ENCODE measurements at regions not wholly inside any gene's neighbourhood (a gene's known extent, or its start where the extent isn't known, plus 50 kb on each side); places are given as distances from the start of the nearest gene placed in this dataset.
A peak's percentile ranks its signal among the peaks of the same experiment; 100 is the strongest.

GRCh38 chr9:2933165-2934095 is 89.5 kb upstream of the PUM3 start:
- DNase-seq: no peak

GRCh38 chr9:2928411-2928810 is 84.5 kb upstream of the PUM3 start:
- Histone ChIP-seq H3K27ac (ENCODE audit: low read length) (no peak overlapping the region), H3K9me3 (replicated peaks; ENCODE audit: control insufficient read depth, low read depth, low read length) (no peaks in the 10 kb centered on the region), H3K36me3 (ENCODE audit: control insufficient read depth, insufficient read depth, low read length) (no peaks in the 10 kb centered on the region), H3K27me3 (ENCODE audit: control insufficient read depth, insufficient read depth, low read length) (no peaks in the 10 kb centered on the region), H3K4me1 (ENCODE audit: control insufficient read depth, insufficient read depth, low read length) (no peaks in the 10 kb centered on the region), H3K4me3 (ENCODE audit: low read length) (no peak overlapping the region)
- WGBS (ENCODE audit: insufficient coverage): no CpG with 5 or more reads among the region's 3 CpGs
- no peak for DNase-seq

More at GRCh38 chr9:2933165-2934095, 89.5 kb upstream of the PUM3 start:
- Histone ChIP-seq H3K9me3 (replicated peaks; ENCODE audit: control insufficient read depth, low read depth, low read length) (no peaks in the 10 kb centered on the region), H3K4me1 (ENCODE audit: control insufficient read depth, insufficient read depth, low read length) (no peaks in the 10 kb centered on the region), H3K36me3 (ENCODE audit: control insufficient read depth, insufficient read depth, low read length) (no peaks in the 10 kb centered on the region), H3K4me3 (ENCODE audit: low read length) (no peak overlapping the region), H3K27ac (ENCODE audit: low read length) (no peak overlapping the region), H3K27me3 (ENCODE audit: control insufficient read depth, insufficient read depth, low read length) (no peaks in the 10 kb centered on the region)
- WGBS (ENCODE audit: insufficient coverage): 94% methylated on average over 47 of the region's 47 CpGs

GRCh38 chr9:2925016-2925415 is 81.1 kb upstream of the PUM3 start:
- 95% methylated on average over 2 of the region's 5 CpGs for WGBS (ENCODE audit: insufficient coverage)
- Histone ChIP-seq H3K4me1 (ENCODE audit: control insufficient read depth, insufficient read depth, low read length) (no peaks in the 10 kb centered on the region), H3K27me3 (ENCODE audit: control insufficient read depth, insufficient read depth, low read length) (no peaks in the 10 kb centered on the region), H3K9me3 (replicated peaks; ENCODE audit: control insufficient read depth, low read depth, low read length) (no peaks in the 10 kb centered on the region), H3K27ac (ENCODE audit: low read length) (no peak overlapping the region), H3K4me3 (ENCODE audit: low read length) (no peak overlapping the region), H3K36me3 (ENCODE audit: control insufficient read depth, insufficient read depth, low read length) (no peaks in the 10 kb centered on the region)
- DNase-seq: no peak

DNA sequence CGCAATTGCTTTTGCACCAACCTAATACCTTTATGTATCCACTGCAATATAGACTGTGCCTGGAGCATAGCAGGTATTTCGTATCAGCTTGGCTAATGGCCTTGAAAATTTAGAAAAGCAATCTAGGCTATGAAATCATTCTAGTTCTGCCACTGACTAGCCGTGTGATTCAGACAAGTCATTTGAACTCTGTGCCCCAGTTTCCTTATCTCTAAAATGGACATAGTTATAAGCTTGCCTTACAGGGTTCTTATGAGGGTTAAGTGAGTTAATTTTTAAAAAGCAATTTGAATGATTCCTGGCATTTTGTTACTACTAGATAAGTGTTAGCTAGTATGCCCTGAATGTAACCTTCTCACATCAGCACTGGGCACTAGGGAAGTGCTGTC is 80.5 kb upstream of the PUM3 start:
- DNase-seq: no peak
- WGBS (ENCODE audit: insufficient coverage): 40% methylated on average over 1 of the region's 3 CpGs
- H3K9me3 ChIP-seq (replicated peaks; ENCODE audit: control insufficient read depth, low read depth, low read length): no peaks in the 10 kb centered on the region
- no peak overlapping the region for H3K4me3 ChIP-seq (ENCODE audit: low read length)
- H3K4me1 ChIP-seq (ENCODE audit: control insufficient read depth, insufficient read depth, low read length): no peaks in the 10 kb centered on the region
- H3K36me3 ChIP-seq (ENCODE audit: control insufficient read depth, insufficient read depth, low read length): no peaks in the 10 kb centered on the region
- H3K27ac ChIP-seq (ENCODE audit: low read length): no peak overlapping the region
- H3K27me3 ChIP-seq (ENCODE audit: control insufficient read depth, insufficient read depth, low read length): no peaks in the 10 kb centered on the region

- Histone ChIP-seq H3K27me3 (ENCODE audit: control insufficient read depth, insufficient read depth, low read length) (no peaks in the 10 kb centered on the region), H3K9me3 (replicated peaks; ENCODE audit: control insufficient read depth, low read depth, low read length) (no peaks in the 10 kb centered on the region), H3K4me1 (ENCODE audit: control insufficient read depth, insufficient read depth, low read length) (no peaks in the 10 kb centered on the region), H3K36me3 (ENCODE audit: control insufficient read depth, insufficient read depth, low read length) (no peaks in the 10 kb centered on the region), H3K4me3 (ENCODE audit: low read length) (no peak overlapping the region), H3K27ac (ENCODE audit: low read length) (no peak overlapping the region)
- peak; percentile 15 for DNase-seq
- no CpG with 5 or more reads among the region's 6 CpGs for WGBS (ENCODE audit: insufficient coverage)
These were observed 80.0 kb upstream of the PUM3 start for GRCh38 chr9:2923766-2924379.

- 80% methylated on average over 1 of the region's 2 CpGs for WGBS (ENCODE audit: insufficient coverage)
- H3K9me3 ChIP-seq (replicated peaks; ENCODE audit: control insufficient read depth, low read depth, low read length): no peaks in the 10 kb centered on the region
These were observed 75.5 kb upstream of the PUM3 start for GRCh38 chr9:2919347-2919746.

GRCh38 chr9:2916382-2916985 is 72.6 kb upstream of the PUM3 start:
- no peak overlapping the region for H3K27ac ChIP-seq (ENCODE audit: low read length)
- no peaks in the 10 kb centered on the region for H3K9me3 ChIP-seq (replicated peaks; ENCODE audit: control insufficient read depth, low read depth, low read length)
- WGBS (ENCODE audit: insufficient coverage): no CpG with 5 or more reads among the region's 3 CpGs
- no peaks in the 10 kb centered on the region for H3K36me3 ChIP-seq (ENCODE audit: control insufficient read depth, insufficient read depth, low read length)
- no peak overlapping the region for H3K4me3 ChIP-seq (ENCODE audit: low read length)
- H3K27me3 ChIP-seq (ENCODE audit: control insufficient read depth, insufficient read depth, low read length): no peaks in the 10 kb centered on the region
- DNase-seq: peak; percentile 16
- H3K4me1 ChIP-seq (ENCODE audit: control insufficient read depth, insufficient read depth, low read length): no peaks in the 10 kb centered on the region

More at GRCh38 chr9:2919347-2919746, 75.5 kb upstream of the PUM3 start:
- H3K36me3 ChIP-seq (ENCODE audit: control insufficient read depth, insufficient read depth, low read length): no peaks in the 10 kb centered on the region
- H3K4me1 ChIP-seq (ENCODE audit: control insufficient read depth, insufficient read depth, low read length): no peaks in the 10 kb centered on the region
- H3K4me3 ChIP-seq (ENCODE audit: low read length): no peak overlapping the region
- H3K27me3 ChIP-seq (ENCODE audit: control insufficient read depth, insufficient read depth, low read length): no peaks in the 10 kb centered on the region
- no peak overlapping the region for H3K27ac ChIP-seq (ENCODE audit: low read length)
- DNase-seq: no peak

DNA sequence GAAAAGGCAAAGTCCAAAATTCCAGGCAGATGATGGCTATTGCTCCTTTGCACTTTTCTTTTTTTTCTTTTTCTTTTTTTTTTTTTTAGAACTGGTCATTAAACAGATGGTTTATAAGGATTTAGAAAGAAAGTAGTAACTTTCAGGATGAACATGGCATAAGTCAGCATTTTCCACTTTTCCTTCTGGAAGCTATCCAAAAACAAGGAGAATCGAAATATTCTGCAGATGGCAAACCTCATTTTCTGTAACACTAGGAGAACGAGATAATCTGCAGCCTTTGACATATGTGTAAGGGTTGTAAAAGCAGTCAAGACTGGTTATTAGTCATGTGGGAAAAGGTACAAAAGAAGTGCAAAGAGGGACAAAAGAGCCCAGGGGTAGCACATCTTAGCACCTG is 69.1 kb upstream of the PUM3 start:
- DNase-seq: peak; percentile 19
- H3K27ac ChIP-seq (ENCODE audit: low read length): no peak overlapping the region
- no peaks in the 10 kb centered on the region for H3K36me3 ChIP-seq (ENCODE audit: control insufficient read depth, insufficient read depth, low read length)
- no peaks in the 10 kb centered on the region for H3K4me1 ChIP-seq (ENCODE audit: control insufficient read depth, insufficient read depth, low read length)
- no peak overlapping the region for H3K4me3 ChIP-seq (ENCODE audit: low read length)
- H3K27me3 ChIP-seq (ENCODE audit: control insufficient read depth, insufficient read depth, low read length): no peaks in the 10 kb centered on the region
- no peaks in the 10 kb centered on the region for H3K9me3 ChIP-seq (replicated peaks; ENCODE audit: control insufficient read depth, low read depth, low read length)
- 40% methylated on average over 1 of the region's 2 CpGs for WGBS (ENCODE audit: insufficient coverage)

GRCh38 chr9:2907411-2907810 is 63.5 kb upstream of the PUM3 start:
- Histone ChIP-seq H3K4me3 (ENCODE audit: low read length) (no peak overlapping the region), H3K36me3 (ENCODE audit: control insufficient read depth, insufficient read depth, low read length) (no peaks in the 10 kb centered on the region), H3K27ac (ENCODE audit: low read length) (no peak overlapping the region), H3K4me1 (ENCODE audit: control insufficient read depth, insufficient read depth, low read length) (no peaks in the 10 kb centered on the region), H3K9me3 (replicated peaks; ENCODE audit: control insufficient read depth, low read depth, low read length) (no peaks in the 10 kb centered on the region), H3K27me3 (ENCODE audit: control insufficient read depth, insufficient read depth, low read length) (no peaks in the 10 kb centered on the region)
- no peak for DNase-seq
- WGBS (ENCODE audit: insufficient coverage): no CpG with 5 or more reads among the region's 1 CpG

GRCh38 chr9:2904242-2904930 is 60.5 kb upstream of the PUM3 start:
- WGBS (ENCODE audit: insufficient coverage): no CpG with 5 or more reads among the region's 2 CpGs
- no peak overlapping the region for H3K27ac ChIP-seq (ENCODE audit: low read length)
- H3K9me3 ChIP-seq (replicated peaks; ENCODE audit: control insufficient read depth, low read depth, low read length): no peaks in the 10 kb centered on the region
- H3K4me1 ChIP-seq (ENCODE audit: control insufficient read depth, insufficient read depth, low read length): no peaks in the 10 kb centered on the region
- DNase-seq: no peak
- no peaks in the 10 kb centered on the region for H3K27me3 ChIP-seq (ENCODE audit: control insufficient read depth, insufficient read depth, low read length)
- H3K36me3 ChIP-seq (ENCODE audit: control insufficient read depth, insufficient read depth, low read length): no peaks in the 10 kb centered on the region
- H3K4me3 ChIP-seq (ENCODE audit: low read length): no peak overlapping the region
